ENCODE measurements at regions not wholly inside any gene's neighbourhood (a gene's known extent, or its start where the extent isn't known, plus 50 kb on each side); places are given as distances from the start of the nearest gene placed in this dataset.

DNA sequence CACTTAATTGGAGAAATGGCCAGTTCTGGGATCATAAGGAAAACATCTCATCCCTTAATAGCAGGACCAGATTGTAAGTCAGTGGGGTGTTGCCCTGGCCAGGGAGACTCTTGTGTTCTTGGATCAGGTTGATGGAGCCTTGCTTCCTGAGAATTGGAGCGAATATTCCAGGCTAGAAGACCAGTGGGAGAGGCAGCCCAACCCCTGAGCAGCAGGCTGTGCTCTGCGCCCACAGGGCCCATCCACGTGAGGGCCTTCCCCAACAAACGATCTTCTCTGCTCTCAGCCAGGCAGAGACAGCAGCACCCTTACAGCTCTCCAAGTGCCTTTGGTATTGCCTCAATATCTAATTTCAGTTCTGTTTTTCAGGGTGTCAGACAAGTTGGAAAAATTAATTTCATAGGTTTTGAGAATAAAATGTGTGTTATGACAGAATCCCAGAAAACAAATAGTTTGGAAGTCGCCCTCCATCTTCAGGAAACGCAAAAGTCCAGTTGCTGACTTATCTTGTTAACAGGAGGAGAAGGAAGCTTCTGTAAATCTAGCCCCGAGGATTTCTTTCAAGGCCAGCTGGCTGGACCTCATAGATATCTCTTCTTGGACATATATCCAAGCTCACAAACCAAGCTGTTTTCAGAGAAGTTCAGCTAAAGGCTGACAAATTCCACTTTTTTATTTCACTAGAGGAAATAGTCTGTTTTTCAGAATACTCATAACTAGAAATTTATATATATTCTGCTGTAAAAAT lies 105.5 kb downstream of the COPS8 start:
- no peaks in the 10 kb centered on the region for H3K27me3 ChIP-seq
- H3K4me1 ChIP-seq, result no peaks in the 10 kb centered on the region
- H3K27ac ChIP-seq, result peak overlapping the region in 1 of 4 donors; percentile 39
- no peaks in the 10 kb centered on the region for H3K9me3 ChIP-seq
- no peak for DNase-seq
- no peak overlapping the region for H3K4me3 ChIP-seq
- H3K36me3 ChIP-seq, result no peaks in the 10 kb centered on the region
- TF ChIP-seq, protein P1, sequence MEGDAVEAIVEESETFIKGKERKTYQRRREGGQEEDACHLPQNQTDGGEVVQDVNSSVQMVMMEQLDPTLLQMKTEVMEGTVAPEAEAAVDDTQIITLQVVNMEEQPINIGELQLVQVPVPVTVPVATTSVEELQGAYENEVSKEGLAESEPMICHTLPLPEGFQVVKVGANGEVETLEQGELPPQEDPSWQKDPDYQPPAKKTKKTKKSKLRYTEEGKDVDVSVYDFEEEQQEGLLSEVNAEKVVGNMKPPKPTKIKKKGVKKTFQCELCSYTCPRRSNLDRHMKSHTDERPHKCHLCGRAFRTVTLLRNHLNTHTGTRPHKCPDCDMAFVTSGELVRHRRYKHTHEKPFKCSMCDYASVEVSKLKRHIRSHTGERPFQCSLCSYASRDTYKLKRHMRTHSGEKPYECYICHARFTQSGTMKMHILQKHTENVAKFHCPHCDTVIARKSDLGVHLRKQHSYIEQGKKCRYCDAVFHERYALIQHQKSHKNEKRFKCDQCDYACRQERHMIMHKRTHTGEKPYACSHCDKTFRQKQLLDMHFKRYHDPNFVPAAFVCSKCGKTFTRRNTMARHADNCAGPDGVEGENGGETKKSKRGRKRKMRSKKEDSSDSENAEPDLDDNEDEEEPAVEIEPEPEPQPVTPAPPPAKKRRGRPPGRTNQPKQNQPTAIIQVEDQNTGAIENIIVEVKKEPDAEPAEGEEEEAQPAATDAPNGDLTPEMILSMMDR (IDR thresholded peaks at IDR 0.05), result no peak
- TF ChIP-seq POLR2A (IDR thresholded peaks at IDR 0.05), result no peak

DNA sequence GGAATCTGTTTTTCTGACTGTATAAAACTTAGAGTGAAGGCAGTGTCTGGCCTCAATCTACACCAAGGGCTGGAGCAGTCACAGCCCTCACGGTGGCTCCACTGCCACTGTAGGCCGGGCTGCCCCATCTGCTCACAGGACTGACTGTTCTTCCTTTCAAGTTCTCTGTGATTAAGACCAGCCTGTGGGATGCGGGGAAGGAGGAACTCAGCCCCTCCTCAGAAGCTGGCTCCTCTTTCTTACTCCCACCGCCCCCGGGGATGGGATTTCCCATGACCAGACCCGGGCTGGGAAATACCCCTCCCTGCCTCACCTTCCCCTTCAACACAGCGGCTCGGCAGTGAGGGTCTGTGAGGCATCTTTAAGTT lies 106.0 kb downstream of the COPS8 start:
- Histone ChIP-seq H3K4me1 (no peaks in the 10 kb centered on the region), H3K36me3 (no peaks in the 10 kb centered on the region), H3K27me3 (no peaks in the 10 kb centered on the region), H3K9me3 (no peaks in the 10 kb centered on the region), H3K4me3 (no peak overlapping the region), H3K27ac (peak overlapping the region in 1 of 4 donors; percentile 39)
- TF ChIP-seq, protein P1 (IDR thresholded peaks at IDR 0.05), result no peak
- TF ChIP-seq POLR2A (IDR thresholded peaks at IDR 0.05), result no peak
- no peak for DNase-seq

DNA sequence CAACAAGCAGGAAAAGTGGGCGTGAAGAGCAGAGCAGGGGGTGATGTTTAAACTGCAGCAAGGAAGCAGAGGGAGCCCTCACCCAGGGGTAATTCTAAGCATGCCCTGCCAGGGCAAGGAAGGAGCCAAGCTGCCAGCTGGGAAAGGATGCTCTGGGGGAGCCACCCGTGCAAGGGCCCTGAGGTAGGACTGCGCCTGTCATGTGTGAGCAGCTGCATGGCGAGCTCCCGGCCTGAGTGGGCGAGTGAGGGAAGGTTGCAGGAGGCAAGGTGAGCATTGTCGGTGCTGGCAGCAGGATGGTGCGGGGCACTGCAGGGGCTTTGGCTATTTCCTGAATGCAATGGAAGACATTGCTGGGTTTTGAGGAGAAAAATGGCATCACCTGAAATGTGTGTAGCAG lies 107.2 kb downstream of the COPS8 start:
- Histone ChIP-seq H3K4me3 (no peak overlapping the region), H3K27me3 (no peaks in the 10 kb centered on the region), H3K27ac (no peak overlapping the region), H3K9me3 (no peaks in the 10 kb centered on the region), H3K36me3 (no peaks in the 10 kb centered on the region), H3K4me1 (no peaks in the 10 kb centered on the region)
- TF ChIP-seq POLR2A (IDR thresholded peaks at IDR 0.05), result no peak
- TF ChIP-seq, protein P1 (IDR thresholded peaks at IDR 0.05), result no peak
- DNase-seq, result no peak

DNA sequence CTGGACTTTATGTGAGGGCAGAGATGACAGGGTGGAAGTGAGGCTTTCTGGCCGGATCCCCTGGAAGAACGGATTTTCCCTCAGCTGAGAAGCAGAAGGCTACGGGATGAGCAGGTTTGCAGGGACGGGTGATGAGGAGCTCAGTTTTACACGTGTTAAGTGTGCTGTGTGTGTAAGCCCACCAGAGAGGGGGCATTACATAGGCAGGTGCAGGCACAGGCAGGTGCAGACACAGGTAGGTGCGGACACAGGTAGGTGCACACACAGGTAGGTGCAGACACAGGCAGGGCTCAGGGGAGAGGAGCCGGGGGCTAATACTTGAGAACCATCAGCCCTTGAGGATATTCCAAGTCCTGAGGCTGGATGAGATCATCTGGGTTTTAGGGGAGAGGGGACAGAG lies 107.7 kb downstream of the COPS8 start:
- no peak overlapping the region for H3K27ac ChIP-seq
- H3K4me3 ChIP-seq, result no peak overlapping the region
- no peaks in the 10 kb centered on the region for H3K27me3 ChIP-seq
- no peak for DNase-seq
- H3K4me1 ChIP-seq, result no peaks in the 10 kb centered on the region
- no peaks in the 10 kb centered on the region for H3K36me3 ChIP-seq
- H3K9me3 ChIP-seq, result no peaks in the 10 kb centered on the region
- TF ChIP-seq, protein P1 (IDR thresholded peaks at IDR 0.05), result no peak
- no peak for TF ChIP-seq POLR2A (IDR thresholded peaks at IDR 0.05)

DNA sequence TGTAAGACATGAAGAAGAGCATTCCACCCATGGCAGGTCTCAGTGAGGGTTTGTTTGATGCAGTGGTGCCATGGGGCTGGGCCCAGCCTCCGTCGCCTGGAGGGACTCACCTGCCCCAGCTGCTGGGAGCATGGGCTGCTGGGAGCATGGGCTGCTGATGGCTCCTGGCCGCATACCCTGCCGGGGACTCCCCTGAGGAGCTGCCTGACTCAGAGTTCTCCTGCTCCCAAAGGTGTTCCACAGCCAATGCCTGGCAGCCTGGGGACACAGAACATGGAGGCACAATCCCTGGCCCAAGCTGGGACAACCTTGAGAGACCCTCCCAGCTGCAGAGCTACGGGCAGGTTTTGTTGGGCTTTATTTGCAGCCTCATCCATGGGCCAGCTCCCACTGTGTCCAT lies 108.4 kb downstream of the COPS8 start:
- no peak for DNase-seq
- H3K4me1 ChIP-seq, result no peaks in the 10 kb centered on the region
- no peaks in the 10 kb centered on the region for H3K36me3 ChIP-seq
- TF ChIP-seq, protein P1 (IDR thresholded peaks at IDR 0.05), result no peak
- TF ChIP-seq POLR2A (IDR thresholded peaks at IDR 0.05), result no peak
- no peak overlapping the region for H3K4me3 ChIP-seq
- no peaks in the 10 kb centered on the region for H3K9me3 ChIP-seq
- H3K27ac ChIP-seq, result no peak overlapping the region
- H3K27me3 ChIP-seq, result no peaks in the 10 kb centered on the region

DNA sequence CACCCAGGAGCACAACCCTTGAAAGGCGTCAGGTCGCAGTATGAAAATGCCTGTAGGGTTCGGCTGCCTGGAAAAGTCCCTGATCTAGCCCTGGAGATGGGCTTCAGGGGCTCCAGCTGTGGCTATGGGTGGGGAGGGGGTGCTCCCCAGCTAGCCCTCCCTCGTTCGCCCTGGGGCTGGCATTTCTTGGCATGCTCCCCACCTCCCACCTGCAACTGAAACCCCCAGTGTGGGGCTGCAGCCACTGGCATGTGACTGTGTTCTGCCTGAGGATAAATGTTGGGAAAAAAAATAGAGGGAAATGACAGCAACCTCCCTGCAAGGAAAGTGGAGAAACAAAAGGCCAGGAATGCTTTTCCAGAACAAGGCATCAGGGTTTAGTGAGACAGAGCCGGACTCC lies 109.2 kb downstream of the COPS8 start:
- H3K27ac ChIP-seq, result no peak overlapping the region
- no peaks in the 10 kb centered on the region for H3K27me3 ChIP-seq
- H3K9me3 ChIP-seq, result no peaks in the 10 kb centered on the region
- no peaks in the 10 kb centered on the region for H3K36me3 ChIP-seq
- no peaks in the 10 kb centered on the region for H3K4me1 ChIP-seq
- no peak overlapping the region for H3K4me3 ChIP-seq
- no peak for DNase-seq
- TF ChIP-seq, protein P1 (IDR thresholded peaks at IDR 0.05), result no peak
- no peak for TF ChIP-seq POLR2A (IDR thresholded peaks at IDR 0.05)

All from Peyer's patch (tissue), 4 donors.